ENCODE measurements at regions not wholly inside any gene's neighbourhood (a gene's known extent, or its start where the extent isn't known, plus 50 kb on each side); places are given as distances from the start of the nearest gene placed in this dataset.

DNA sequence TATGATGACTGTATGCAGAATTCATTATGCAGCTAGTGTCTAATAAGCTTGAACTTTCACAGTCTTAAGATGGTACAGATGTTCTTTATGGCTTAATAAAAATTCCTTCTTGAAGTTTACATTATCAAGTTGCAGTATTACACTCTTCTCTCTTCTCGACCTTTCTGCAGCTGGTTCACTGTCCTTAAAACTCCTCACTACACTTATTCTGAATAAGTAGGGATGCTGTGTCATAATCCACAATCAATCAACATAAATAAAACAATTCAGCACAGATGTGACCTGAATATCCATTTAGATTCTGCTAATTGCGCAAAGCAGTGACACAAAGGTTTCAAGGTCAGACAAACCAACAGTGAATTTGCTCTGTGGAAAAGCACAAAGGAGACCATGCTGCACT is 356.8 kb downstream of the SUCLG1 start:
- no peak for DNase-seq (ENCODE audit: low spot score)
- H3K27ac ChIP-seq: no peak overlapping the region
- H3K4me3 ChIP-seq: no peak overlapping the region
- TF ChIP-seq, protein P1, sequence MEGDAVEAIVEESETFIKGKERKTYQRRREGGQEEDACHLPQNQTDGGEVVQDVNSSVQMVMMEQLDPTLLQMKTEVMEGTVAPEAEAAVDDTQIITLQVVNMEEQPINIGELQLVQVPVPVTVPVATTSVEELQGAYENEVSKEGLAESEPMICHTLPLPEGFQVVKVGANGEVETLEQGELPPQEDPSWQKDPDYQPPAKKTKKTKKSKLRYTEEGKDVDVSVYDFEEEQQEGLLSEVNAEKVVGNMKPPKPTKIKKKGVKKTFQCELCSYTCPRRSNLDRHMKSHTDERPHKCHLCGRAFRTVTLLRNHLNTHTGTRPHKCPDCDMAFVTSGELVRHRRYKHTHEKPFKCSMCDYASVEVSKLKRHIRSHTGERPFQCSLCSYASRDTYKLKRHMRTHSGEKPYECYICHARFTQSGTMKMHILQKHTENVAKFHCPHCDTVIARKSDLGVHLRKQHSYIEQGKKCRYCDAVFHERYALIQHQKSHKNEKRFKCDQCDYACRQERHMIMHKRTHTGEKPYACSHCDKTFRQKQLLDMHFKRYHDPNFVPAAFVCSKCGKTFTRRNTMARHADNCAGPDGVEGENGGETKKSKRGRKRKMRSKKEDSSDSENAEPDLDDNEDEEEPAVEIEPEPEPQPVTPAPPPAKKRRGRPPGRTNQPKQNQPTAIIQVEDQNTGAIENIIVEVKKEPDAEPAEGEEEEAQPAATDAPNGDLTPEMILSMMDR (IDR thresholded peaks at IDR 0.05): no peak

DNA sequence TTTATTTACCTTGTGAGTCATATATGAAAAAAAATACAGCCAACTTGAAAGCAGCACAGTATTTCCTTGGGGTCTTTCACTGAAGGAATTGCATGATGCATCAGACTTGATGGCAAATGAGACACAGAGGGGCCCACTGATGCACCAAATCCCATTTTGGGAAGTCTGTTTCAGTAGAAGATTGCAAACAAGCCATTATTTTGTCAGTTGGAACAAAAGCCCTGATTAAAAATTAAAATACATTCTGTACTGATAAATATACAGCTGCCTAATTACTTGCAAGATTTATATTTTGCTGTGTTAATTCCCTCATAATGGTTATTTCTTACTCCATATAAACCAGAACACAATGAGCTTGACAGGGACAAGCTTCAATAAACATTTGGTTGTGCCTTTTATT is 370.4 kb downstream of the SUCLG1 start:
- Histone ChIP-seq H3K4me3 (no peak overlapping the region), H3K27ac (no peak overlapping the region)
- no peak for DNase-seq (ENCODE audit: low spot score)
- TF ChIP-seq, protein P1 (IDR thresholded peaks at IDR 0.05): no peak

DNA sequence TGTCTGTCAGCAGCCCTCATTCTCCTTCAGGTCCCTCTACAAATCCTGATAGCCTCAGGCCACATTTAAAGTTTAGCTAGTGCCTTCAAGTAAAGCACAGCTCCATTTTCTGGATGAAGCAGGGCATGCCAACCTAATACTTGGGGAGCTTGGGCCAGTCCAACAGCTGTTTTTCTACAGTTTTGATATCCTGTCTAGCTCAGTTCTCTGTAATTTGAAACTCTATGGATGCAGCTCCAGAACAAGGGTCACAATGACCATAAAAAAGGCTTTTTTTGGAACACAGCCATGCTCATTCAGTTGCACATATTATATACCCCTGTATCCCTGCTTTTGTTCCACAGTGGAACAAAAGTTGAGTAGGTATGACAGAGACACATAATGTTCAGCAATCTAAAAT is 373.5 kb downstream of the SUCLG1 start:
- DNase-seq (ENCODE audit: low spot score): no peak
- Histone ChIP-seq H3K27ac (no peak overlapping the region), H3K4me3 (no peak overlapping the region)
- TF ChIP-seq, protein P1 (IDR thresholded peaks at IDR 0.05): no peak

DNA sequence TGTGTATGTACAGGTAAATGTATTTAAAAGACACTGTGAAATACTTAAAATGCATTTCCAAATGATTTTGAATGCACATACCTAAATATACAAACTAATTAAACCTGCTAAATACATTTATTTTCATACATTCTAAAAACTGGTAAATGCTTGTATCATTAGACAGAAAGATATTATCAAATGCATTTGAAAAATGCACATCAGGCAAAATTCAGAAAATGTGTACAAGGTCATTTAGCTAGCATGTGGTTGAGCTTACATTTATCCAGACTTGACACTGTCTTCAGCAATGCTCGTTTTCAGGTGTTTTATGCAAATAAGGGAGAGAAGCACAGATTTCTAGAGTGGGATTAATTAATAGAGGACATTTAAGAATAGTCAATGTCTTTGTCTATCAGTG is 374.2 kb downstream of the SUCLG1 start:
- H3K4me3 ChIP-seq: no peak overlapping the region
- TF ChIP-seq, protein P1 (IDR thresholded peaks at IDR 0.05): no peak
- DNase-seq (ENCODE audit: low spot score): no peak
- H3K27ac ChIP-seq: no peak overlapping the region

DNA sequence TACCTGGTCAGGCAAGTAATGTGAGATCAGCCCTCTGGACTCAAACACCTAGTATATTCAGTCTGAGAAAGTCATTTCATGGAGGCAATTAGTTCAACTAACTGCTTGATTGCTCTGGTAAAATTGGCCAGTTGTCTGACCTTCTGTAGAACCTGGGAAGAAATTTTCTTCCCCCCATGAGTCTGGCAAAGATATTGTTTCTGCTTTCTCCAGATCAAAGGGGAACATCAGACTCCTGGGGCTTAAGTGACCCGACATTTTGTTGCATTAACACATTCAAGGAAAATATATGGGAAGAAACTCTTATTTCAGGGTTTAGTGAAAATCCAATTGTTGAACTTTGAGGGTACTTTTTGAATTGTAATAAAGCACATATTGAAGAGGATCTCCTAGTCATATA is 375.1 kb downstream of the SUCLG1 start:
- TF ChIP-seq, protein P1 (IDR thresholded peaks at IDR 0.05): no peak
- H3K4me3 ChIP-seq: no peak overlapping the region
- no peak overlapping the region for H3K27ac ChIP-seq
- no peak for DNase-seq (ENCODE audit: low spot score)

DNA sequence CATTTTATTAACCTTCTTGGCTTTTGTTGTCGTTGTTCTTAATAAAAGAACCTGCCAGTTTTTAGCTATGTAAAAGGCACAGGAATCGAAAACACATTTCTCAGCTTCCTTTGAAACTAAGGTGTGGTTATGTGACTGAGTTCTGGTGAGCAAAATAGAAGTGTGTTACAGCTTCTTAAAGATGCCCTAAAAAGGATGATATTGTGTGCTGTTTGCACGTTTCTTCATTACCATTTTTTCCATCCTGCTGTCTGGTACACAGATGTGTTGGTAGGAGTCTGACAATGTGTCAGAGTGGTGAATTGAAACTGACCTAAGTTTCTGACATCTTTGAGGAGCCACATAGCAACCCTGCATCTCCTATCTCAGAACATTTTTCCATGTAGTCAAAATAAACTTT is 380.6 kb downstream of the SUCLG1 start:
- H3K27ac ChIP-seq: no peak overlapping the region
- TF ChIP-seq, protein P1 (IDR thresholded peaks at IDR 0.05): no peak
- DNase-seq (ENCODE audit: low spot score): no peak
- H3K4me3 ChIP-seq: no peak overlapping the region

DNA sequence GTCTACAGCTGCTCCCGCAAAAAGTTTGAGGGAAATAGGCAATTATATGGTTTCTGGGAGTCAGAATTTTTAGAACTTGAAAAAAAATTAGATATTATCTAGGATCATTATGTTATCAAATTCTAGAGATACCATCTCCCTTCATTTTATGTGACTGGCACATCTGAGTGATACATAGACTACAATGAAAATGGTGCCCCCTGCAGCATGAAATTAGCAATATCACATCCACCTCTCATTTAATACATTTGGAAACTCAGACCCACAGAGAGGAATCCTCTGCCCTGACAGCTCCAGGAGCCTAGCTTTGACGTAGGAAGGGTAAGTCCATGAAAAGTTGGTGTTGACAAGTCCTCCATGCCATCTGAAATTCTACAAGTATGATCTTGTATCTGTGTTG is 381.6 kb downstream of the SUCLG1 start:
- DNase-seq (ENCODE audit: low spot score): no peak

More for the DNA sequence above, 381.6 kb downstream of the SUCLG1 start:
- no peak overlapping the region for H3K27ac ChIP-seq
- TF ChIP-seq, protein P1 (IDR thresholded peaks at IDR 0.05): no peak
- H3K4me3 ChIP-seq: no peak overlapping the region

All from coronary artery (tissue), 2 donors.